ENCODE measurements at regions not wholly inside any gene's neighbourhood (a gene's known extent, or its start where the extent isn't known, plus 50 kb on each side); places are given as distances from the start of the nearest gene placed in this dataset.

GRCh38 chr16:51666074-51666473 is 515.0 kb upstream of the SALL1 start:
- no peak for DNase-seq (ENCODE audit: low read depth in 2 of 2)

DNA sequence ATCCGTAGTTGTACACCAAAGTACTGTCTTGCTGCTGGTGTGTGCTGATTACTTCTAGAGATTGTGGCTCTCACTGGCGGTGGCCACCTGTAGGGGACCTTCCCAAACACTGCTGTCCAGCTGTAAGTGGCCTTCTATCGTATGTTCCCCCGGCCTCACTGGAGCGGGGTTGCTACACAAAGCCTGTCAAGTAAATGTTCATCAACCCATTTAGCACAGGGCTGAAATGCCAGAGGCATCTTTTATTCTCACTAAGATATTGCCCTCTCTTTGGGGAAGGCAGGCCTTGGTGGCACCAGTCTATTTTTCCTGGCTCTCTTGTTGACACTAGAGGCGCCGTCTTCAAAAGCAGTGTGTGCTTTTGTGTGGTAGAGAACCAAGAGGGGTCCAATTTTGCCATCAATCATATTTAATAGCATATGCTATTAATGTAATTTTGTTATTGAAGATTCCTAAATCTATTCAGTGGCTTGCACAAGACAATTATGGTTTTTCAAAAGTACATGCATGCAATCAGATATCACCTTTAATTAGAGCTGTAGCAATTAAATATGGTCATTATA is 514.4 kb upstream of the SALL1 start:
- DNase-seq (ENCODE audit: low read depth in 2 of 2) = no peak

- no peak for DNase-seq (ENCODE audit: low read depth in 2 of 2)
These were observed 507.5 kb upstream of the SALL1 start for GRCh38 chr16:51658531-51658930.

DNA sequence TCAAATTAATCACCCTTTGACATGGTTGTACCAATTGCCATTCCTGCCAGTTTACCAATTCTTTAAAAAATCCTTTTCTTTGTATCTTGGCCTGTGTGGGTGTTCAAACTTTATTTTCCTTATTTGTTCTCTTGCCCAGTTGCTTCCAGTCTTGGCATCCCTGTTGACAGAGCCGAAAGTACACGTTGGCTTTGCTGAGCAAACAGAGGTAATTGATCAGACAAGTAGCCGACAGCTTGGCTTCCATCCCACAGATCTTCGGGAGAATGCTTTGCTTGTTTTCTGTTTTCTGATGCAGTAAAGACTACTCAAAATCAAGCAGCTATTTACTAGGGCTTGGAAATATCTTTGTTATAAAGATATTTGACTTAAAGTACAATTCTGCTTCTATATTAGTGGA is 506.8 kb upstream of the SALL1 start:
- DNase-seq (ENCODE audit: low read depth in 2 of 2) = no peak

GRCh38 chr16:51655249-51655648 is 504.2 kb upstream of the SALL1 start:
- DNase-seq (ENCODE audit: low read depth in 2 of 2) = no peak

DNA sequence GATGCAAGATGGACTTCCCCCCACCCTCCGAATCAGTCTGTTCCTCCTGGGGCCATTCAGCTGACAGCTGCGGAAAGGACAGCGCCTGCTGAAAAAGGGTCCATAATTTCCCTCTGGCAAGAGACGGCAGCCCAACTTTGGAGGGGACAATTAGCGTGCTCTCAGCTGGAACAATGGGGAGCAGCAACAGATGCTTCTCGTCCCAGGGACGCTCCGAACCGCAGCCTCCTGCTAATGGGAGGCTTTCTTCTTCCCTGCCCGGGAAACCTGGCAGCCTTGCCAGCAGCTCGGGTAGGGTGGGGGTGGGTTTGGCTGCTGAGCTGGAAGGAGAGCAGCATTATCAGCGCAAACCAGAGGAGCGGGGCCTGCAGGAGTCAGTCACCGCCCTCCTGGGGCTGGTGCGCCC is 500.0 kb upstream of the SALL1 start:
- no peak for DNase-seq (ENCODE audit: low read depth in 2 of 2)

DNA sequence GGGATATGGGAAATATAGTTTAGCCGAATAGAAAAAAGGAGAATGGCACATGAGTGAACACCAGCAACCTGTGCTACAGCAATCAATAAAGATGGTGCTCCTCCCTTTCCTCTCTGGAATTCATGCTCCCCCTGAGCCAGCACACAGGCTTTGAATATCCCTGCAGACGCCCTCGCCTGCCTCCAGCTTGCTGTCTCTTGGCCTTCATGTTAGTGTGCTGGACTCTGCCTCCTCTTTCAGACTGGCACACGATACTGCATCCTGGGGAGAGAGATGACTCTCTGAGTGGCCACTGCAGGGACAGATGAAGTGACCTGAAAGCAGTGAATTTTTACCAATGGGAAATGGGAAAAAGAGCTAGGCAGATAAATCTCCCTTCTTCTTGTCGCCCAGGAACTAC is 498.6 kb upstream of the SALL1 start:
- no peak for DNase-seq (ENCODE audit: low read depth in 2 of 2)

DNA sequence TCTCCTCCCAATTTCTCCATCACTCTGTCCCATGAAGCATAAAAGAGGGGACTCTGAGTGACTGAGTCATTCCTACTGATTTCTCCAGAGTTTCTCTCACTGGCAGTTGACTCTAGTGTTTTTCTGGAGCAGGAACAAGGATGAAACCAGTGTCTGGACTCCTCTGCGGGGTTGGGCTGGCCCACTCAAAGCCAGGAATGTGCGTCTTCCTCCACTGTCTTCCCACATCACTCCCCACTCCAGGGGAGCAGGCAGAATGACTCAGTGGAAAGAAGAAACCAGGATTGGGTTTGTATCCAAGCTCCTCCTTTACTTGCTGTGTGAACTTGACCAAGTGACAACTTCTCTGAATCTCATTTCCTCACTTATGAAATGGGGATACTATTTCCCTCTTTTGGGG is 497.5 kb upstream of the SALL1 start:
- no peak for DNase-seq (ENCODE audit: low read depth in 2 of 2)

DNA sequence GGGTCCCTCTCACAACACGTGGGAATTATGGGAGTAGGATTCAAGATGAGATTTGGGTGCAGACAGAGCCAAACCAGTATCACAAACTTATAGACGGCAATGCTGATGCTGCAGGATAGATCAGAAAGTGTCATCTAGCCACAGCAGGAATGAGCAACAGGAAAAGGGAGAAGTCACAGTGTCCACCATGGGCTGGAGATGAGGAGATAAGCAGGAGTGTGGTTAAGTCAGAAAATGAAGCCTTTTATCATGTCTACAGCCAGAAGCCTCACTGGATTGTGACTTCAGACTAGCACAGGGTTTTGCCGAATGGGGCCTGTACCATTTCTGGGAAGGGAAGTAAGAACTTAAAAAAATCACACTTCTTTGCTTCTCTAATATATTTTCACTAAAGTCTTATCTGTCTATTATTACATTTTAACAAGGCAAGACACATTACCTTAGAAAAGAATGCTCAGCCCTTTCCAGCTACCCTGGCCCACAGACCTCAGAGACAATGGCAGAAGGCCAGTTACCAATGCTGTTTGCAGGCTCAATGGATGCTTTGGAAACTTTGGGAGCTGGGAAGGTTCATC is 490.2 kb upstream of the SALL1 start:
- DNase-seq (ENCODE audit: low read depth in 2 of 2) = no peak

GRCh38 chr16:51640196-51640595 is 489.1 kb upstream of the SALL1 start:
- DNase-seq (ENCODE audit: low read depth in 2 of 2) = no peak

- DNase-seq (ENCODE audit: low read depth in 2 of 2) = no peak
These were observed 487.5 kb upstream of the SALL1 start for GRCh38 chr16:51638339-51639135.

- DNase-seq (ENCODE audit: low read depth in 2 of 2) = no peak
These were observed 486.7 kb upstream of the SALL1 start for GRCh38 chr16:51637770-51638094.

DNA sequence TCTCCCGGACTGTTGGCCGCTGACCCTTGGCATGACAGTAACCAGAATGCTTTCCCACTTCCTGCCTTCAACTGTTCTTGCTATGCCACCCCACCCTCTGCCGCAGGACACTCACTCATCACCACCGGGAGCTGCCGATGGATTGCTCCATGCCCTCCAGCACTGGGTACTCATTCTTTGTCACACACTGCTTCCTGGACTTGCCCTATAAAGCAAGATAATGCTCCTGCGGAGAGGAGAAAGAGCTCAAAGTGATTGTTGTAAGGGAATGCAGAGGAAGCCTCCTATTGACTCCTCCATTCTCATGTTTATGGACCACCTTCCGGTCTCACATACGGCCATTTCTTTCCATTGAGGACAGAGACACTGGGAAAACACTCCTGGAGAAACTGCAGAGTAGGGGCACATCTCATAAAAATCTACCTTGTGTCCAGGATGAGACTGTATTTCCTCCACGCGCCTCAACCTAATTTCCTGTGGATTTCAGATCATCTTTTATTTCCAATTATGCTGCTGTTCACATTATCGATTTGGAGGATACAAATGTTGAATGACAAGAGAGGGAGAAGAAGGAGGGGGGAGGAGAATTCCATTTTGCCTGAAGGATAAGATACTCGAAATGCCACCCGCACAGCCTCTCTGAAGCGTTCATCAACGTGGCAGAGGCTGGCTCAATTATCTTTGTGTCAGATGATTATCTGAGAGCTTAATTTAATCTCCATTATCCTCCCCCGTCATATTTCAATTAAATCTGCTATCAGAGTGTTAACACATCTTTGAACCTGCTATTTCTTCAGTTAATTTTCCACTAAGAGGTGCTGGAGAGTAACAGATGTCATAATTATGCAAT is 486.1 kb upstream of the SALL1 start:
- no peak for DNase-seq (ENCODE audit: low read depth in 2 of 2)

- no peak for DNase-seq (ENCODE audit: low read depth in 2 of 2)
These were observed 484.1 kb upstream of the SALL1 start for GRCh38 chr16:51635181-51635580.

DNA sequence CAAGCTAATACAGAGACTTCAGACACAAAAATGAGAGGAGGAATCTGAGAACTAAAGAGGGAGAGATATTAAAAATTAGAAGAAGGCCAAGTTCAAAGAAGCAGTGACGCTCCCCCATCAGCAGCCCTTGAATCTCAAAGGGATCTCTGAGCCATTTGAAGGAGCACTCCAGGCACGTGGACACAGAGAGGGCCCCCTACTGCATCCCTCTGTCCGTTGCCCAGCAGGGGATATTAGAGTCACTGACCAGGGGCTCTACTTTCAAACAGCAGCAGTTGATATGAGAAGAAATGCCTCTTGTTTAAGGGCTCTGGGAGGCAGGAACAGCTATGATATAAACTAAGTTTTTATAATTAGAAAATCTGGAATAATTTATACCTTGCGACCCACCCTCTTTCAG is 479.0 kb upstream of the SALL1 start:
- no peak for DNase-seq (ENCODE audit: low read depth in 2 of 2)

DNA sequence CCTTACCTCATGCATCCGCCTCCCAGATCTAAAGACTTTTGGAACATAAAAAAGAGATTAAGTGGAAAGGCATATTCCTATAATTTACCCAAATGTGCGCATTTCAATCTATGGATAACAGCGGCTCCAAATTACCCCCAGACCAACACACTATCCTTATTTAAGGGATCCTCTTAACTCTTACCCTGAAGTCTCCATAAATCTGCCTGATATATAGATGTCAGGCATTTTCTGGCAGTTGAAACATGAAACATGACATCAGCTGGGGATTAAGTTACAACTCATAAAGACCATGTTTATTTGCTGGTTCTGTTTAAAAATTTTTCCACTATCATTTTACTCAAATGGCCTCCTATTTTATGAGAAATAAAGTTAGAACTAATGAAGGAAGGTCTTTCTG is 478.5 kb upstream of the SALL1 start:
- DNase-seq (ENCODE audit: low read depth in 2 of 2) = no peak

- DNase-seq (ENCODE audit: low read depth in 2 of 2) = no peak
These were observed 473.2 kb upstream of the SALL1 start for GRCh38 chr16:51624080-51624775.

GRCh38 chr16:51621610-51622009 is 470.5 kb upstream of the SALL1 start:
- no peak for DNase-seq (ENCODE audit: low read depth in 2 of 2)

DNA sequence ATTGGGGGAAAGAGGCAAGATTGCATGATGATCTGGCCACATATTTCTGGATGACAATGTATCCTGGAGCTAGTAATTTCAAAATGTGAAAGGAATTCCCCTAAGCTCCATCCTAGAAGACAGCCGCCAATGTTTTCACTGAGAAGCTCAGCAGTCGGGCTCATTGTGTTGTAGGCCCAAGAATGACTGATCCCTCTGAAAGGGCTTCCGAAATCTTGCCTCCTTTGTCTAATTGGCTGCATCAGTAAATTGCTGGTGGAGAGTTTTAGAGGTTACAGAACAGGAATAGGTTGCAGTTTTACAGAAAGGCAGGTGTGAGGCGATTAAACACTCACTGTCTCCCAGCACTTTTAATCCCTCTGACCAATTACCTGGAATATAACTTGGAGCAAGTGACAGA is 464.1 kb upstream of the SALL1 start:
- DNase-seq (ENCODE audit: low read depth in 2 of 2) = no peak

DNA sequence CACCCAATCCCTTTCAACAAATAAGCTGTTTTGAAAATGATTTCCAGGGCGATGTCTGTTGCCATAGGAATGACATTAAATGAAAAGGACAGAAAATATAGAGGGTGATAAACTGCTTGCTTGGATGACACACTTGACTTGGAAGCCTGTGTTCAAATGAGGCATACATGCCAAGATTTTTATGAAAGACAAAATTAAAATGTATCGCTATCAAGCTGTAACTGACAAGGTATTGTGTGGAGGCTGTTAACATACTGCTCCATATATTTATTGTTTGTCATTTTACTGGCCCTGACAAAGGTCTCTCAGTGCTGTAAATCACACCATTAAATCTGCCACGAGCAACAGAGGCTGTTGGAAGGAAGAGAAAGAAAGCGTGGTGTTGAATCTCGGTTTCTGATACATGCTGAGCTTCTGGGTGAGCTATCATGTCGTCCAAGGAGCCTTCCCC is 456.2 kb upstream of the SALL1 start:
- no peak for DNase-seq (ENCODE audit: low read depth in 2 of 2)

- no peak for DNase-seq (ENCODE audit: low read depth in 2 of 2)
These were observed 445.2 kb upstream of the SALL1 start for GRCh38 chr16:51596247-51596646.
